Right ventricle myocardium inferior (tissue), 1 donor: ENCODE measurements at regions not wholly inside any gene's neighbourhood (a gene's known extent, or its start where the extent isn't known, plus 50 kb on each side); places are given as distances from the start of the nearest gene placed in this dataset.
"Not testable (repeated sequence)": the region's sequence is repeated elsewhere in the genome, so short reads cannot be mapped to it uniquely, and the experiment has no call there.

Source experiments
- ATAC-seq: fragments of 200-7000 bp; cut with Tn5 transposase; one replicate; pipeline ENCODE4 v1.9.1; 2020; ENCODE audit warnings: mild to moderate bottlenecking, moderate library complexity
- DNase-seq: peaks from one replicate; pipeline ENCODE4 v3.0.0; 2021; ENCODE audit errors: missing footprints
- intact Hi-C: fragments of 100-400 bp; cut with DNase I; formaldehyde crosslinking; loops from one replicate; pipeline ENCODE4 v1.11.0; 2022
- donor health status: DM: no; HTN: yes; CAD: no; lungs with severe emphysema.

DNA sequence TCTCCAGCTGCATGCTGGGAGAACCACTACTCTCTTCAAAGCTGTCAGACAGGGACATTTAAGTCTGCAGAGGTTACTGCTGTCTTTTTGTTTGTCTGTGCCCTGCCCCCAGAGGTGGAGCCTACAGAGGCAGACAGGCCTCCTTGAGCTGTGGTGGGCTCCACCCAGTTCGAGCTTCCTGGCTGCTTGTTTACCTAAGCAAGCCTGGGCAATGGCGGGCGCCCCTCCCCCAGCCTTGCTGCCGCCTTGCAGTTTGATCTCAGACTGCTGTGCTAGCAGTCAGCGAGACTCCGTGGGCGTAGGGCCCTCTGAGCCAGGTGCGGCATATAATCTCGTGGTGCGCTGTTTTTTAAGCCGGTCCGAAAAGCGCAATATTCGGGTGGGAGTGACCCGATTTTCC is 215.0 kb downstream of the STIM2 start:
- intact Hi-C loops, ATAC-seq, DNase-seq: not testable (repeated sequence)

- DNase-seq, result no peak
- no peak for ATAC-seq
- intact Hi-C loops, result no loop called here
Observed at GRCh38 chr4:27078934-27079455, 218.4 kb downstream of the STIM2 start.

DNA sequence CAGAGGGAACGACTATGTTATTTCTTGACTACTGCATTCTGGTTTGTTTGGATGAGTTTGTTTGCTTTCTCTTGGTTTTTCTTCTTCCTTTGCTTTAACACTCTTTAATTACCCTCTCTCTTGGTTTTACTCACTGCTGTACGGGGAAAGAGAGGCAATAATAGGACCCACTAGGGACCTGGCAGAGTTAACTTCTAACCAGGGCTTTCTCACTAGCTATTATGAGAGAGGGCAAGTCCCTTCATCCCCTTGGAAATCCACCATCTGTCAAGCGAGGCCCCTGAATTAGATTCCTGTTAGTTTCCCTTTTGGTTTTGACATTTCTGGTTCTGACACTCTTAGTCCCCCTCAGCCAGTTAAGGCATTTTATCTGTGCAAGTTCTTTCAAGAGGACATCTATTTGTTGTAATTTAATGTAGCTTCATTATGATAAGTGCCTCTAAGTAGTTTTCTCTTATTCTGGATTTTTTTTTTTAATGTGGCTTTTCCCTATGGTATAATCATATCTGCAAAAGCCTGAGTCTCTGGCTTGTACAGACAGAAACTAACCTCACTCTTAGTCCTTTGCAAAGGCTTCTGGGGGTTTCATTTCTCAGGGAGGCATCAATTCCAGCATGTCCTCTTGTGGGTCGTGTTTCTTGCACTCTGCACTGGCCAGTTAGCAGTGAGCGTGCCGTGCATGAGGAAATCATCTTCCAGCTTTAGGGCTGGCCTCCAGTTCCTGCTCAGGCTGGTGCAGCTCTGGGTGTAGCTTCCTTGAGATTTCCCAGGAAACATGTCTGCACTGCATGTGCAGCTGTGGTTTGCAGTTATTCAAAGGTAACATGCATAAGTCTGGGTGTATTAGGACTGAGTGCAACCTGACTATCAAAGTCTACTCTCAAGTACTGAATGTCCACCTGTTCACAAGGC is 221.3 kb downstream of the STIM2 start:
- no peak for DNase-seq
- intact Hi-C loops, result no loop called here
- peak; percentile 52 for ATAC-seq

GRCh38 chr4:27082776-27083175 is 222.1 kb downstream of the STIM2 start:
- DNase-seq (no peak), ATAC-seq (no peak)
- intact Hi-C loops, result no loop called here

DNA sequence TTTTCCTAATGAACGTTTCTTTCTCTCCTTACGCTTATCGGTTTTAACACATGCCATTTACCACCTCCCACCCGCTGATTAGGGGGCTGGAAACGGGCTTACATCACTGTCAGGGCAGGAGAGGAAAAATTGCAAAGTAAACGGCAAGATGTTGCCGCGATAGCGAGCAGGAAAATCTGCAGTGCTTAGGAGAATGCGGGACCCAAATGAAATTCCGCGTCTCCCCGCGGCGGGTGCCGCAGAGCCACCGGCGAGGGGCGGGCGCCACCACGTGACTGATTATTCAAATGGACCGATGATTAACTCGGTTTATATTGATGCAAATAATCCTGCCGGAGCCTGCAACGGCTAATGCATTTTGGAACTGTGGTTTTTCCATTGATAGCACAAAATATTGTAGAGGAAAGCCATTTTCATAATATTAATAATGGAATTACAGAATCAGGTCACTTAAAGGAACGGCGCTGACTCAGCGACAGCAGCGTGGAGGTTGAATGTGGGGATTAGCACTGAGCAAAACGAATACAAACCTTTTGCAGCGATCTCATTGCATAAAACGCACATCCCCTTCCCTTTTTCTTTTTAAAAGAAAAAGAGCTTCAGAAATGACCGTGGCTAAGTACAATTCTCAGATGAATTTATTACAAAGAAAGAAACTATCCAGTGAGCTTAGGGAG is 224.2 kb downstream of the STIM2 start:
- intact Hi-C loops, result no loop called here
- DNase-seq, result no peak
- ATAC-seq, result no peak

GRCh38 chr4:27085396-27085795 is 224.8 kb downstream of the STIM2 start:
- DNase-seq, result no peak
- intact Hi-C loops, result no loop called here
- no peak for ATAC-seq

DNA sequence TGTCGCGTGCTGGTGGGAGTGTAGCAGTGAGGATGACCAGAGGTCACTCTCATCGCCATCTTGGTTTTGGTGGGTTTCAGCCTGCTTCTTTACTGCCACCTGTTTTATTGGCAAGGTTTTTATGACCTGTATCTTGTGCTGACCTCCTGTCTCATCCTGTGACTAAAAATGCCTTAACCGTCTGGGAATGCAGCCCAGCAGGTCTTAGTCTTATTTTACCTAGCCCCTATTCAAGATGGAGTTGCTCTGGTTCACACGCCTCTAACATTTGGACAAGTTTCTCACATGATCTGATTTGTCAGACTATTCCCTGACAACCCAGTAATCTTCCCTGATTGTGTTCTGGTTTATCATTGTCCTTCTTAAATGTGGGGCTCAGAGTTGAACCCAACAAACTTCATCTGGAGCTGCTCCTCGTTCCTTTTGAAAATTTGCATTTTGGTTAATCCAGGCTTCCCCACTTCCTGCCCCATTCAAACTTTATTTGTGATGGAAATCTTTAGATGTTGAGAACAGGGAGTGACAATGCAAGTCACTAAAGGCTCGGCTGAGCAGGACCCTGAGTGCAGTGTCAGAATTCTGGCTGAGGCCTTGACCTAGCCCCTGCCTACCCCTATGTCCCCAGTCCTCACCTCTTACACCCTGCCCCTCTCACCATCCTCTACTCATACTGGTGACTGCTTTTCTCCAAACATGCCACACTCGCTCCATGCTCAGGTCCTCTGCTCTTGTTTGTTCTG is 226.8 kb downstream of the STIM2 start:
- DNase-seq (no peak), ATAC-seq (no peak)
- intact Hi-C loops, result no loop called here

DNA sequence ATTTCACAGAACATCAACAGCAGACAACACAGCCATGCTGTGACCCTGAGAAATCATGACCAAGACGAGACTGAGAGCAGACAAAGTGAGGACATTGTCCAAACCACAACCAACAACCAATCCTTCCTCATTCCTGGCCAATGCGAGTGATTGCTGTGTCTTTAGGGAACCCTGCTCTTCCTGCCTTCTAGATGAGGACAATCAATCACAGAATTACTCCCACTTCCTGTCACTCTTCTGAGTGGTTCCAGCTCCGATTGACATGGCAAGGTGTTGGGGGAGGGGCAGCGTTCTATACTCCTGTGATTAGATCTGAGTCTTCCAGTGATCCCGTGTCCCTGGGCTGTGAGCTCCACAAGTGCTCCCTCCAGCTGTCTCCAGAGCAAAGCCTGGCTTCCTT is 227.8 kb downstream of the STIM2 start:
- ATAC-seq, result no peak
- DNase-seq, result no peak

DNA sequence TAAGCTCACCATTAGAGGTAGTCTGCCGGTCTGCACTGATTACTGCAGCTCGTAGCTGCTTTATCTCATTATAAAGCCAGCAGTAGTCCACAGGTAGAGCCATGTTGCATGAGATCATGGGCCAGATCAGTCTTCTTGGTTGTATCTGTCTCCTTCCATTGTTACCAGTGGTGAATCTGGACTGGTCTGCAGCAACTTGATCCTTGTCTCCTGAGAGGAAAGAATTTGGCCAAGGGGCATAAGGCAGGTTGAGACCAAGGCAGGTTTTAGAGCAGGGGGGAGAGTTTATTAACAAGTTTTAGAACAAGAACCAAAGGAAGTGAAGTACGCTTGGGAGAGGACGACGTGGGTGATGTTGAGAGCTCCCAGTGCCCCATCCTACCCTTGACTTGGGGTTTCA is 228.5 kb downstream of the STIM2 start:
- DNase-seq (no peak), ATAC-seq (no peak)
- intact Hi-C loops, result no loop called here

More for the DNA sequence above, 227.8 kb downstream of the STIM2 start:
- intact Hi-C loops, result no loop called here

DNA sequence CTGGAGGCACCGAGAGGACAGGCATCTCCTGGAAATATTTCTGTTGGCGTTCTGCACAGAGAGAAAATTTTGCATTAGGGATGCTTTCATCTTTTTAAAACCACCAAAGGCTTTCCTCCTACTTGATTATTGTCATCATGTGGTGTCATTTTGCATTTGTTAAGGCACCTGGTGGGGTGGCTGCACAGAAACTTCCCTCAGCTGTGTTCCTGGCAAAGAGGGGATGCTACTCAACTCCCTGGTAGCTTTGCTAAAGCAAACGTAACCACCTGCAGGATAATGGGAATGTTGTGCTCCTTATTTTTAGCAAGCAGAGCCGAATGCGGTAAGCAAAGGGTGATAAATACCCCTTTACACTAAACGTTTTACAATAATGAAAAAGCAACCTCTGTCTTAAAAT is 229.8 kb downstream of the STIM2 start:
- intact Hi-C loops, result no loop called here
- ATAC-seq, result no peak

DNA sequence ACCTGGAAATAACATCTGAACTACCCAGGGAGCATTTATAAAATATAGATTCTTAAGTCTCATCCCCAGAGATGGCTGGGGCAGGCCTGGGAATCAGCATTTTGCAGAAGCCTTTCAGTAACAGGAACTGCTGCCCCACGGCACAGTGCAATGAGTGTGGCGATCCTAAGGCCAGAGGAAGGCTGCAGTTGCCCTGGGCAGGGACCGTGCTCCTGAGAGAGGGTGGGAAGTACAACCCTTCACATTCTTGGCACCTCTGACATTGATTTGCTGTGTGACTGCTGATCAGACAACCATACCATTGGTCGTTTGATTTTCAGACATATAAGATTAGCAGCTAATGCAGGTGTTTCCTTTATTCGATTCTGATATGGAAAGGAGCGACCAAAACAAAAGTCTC is 233.6 kb downstream of the STIM2 start:
- intact Hi-C loops, result no loop called here

More for the DNA sequence above, 229.8 kb downstream of the STIM2 start:
- no peak for DNase-seq

DNA sequence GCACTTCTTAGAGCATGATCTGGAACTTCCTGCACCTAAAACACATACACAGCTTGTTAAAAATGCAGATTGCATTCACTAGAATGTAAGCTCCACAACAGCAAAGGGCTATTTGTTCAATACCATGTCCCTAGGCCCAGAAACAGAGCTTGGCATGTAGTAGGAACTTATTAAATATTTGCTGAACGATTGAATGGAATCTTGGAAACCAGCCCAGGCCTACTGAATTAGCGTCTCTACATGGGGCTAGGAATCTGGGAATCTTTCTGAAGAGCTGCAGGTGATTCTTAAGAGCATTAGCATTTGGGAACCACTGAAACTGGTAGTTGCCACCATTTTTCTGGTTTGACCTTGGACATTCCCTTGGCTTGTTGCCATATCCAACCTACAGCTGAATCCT is 234.1 kb downstream of the STIM2 start:
- DNase-seq, result no peak
- ATAC-seq, result no peak
- intact Hi-C loops, result no loop called here

More for the DNA sequence above, 233.6 kb downstream of the STIM2 start:
- ATAC-seq (no peak), DNase-seq (no peak)

GRCh38 chr4:27096142-27096824 is 235.6 kb downstream of the STIM2 start:
- intact Hi-C loops, result no loop called here
- DNase-seq (no peak), ATAC-seq (no peak)

DNA sequence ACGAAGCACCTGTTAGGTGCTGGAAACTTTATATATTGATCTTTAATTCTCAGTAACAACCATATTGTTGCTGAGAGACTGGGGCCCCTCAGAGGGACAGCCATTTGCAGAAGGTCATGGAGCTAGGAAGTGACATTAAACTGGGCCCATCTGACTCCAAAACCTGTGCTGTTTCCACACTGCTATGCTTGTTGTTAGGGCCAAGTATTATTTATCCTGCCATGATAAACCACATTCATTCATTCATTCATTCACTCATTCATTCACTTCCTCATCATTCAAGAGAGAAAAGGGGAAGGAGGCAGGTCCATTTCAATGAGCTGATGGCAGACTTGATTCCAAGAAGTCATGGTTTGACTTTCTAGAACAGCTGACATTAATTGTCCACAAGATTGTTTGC is 237.4 kb downstream of the STIM2 start:
- ATAC-seq (no peak), DNase-seq (no peak)

GRCh38 chr4:27100713-27101112 is 240.1 kb downstream of the STIM2 start:
- ATAC-seq (no peak), DNase-seq (no peak)
- intact Hi-C loops, result no loop called here

More for the DNA sequence above, 237.4 kb downstream of the STIM2 start:
- intact Hi-C loops, result no loop called here

GRCh38 chr4:27101126-27101525 is 240.5 kb downstream of the STIM2 start:
- intact Hi-C loops, result no loop called here
- ATAC-seq, result no peak
- DNase-seq, result no peak

- ATAC-seq (no peak), DNase-seq (no peak)
Observed at GRCh38 chr4:27101561-27101960, 240.9 kb downstream of the STIM2 start.

GRCh38 chr4:27111627-27112026 is 251.0 kb downstream of the STIM2 start:
- ATAC-seq, result no peak
- intact Hi-C loops, result no loop called here
- DNase-seq, result no peak

More at GRCh38 chr4:27101561-27101960, 240.9 kb downstream of the STIM2 start:
- intact Hi-C loops, result no loop called here

GRCh38 chr4:27112587-27112986 is 251.9 kb downstream of the STIM2 start:
- no peak for ATAC-seq
- intact Hi-C loops, result no loop called here
- no peak for DNase-seq
